GM12878 (cell line): ENCODE measurements at regions not wholly inside any gene's neighbourhood (a gene's known extent, or its start where the extent isn't known, plus 50 kb on each side); places are given as distances from the start of the nearest gene placed in this dataset.

ENCODE experiments used
- ATAC-seq: fragments of 200-7000 bp; cut with Tn5 transposase; 3 replicates; pipeline ENCODE4 v1.9.1; 2020; ENCODE audit warnings: mild to moderate bottlenecking, moderate library complexity
- BruUV-seq: library from RNA; stranded (reverse); fragments of 400-500 nt; replicated peaks from 2 replicates; lab custom pipeline; 2021; lab: Mats Ljungman, UMichigan
- CTCF ChIA-PET: fragments of 300-600 bp; sonication (Branson Sonifier 250); formaldehyde crosslinking; extraction: SDS; loops from one replicate; lab custom pipeline; 2021; ENCODE audit warnings: inconsistent platforms; lab: Yijun Ruan, JAX
- POLR2A ChIA-PET: fragments of 350-600 bp; formaldehyde crosslinking; extraction: SDS; loops from one replicate; lab custom pipeline; 2021; ENCODE audit warnings: inconsistent platforms; lab: Charles Lee
- RAD21 ChIA-PET: fragments of 300-600 bp; sonication (Branson Sonifier 250); formaldehyde crosslinking; loops from one replicate; lab custom pipeline; 2023; ENCODE audit warnings: antibody characterized with exemption; ENCODE audit not compliant: unreplicated experiment; lab: Charles Lee
- SMC1A ChIA-PET: fragments of 300-600 bp; sonication (Branson Sonifier 250); formaldehyde crosslinking; loops from one replicate; lab custom pipeline; 2023; ENCODE audit not compliant: unreplicated experiment, uncharacterized antibody; lab: Charles Lee
- DNase-seq: peaks from one replicate; pipeline ENCODE4 v3.0.0-alpha.2; 2011; ENCODE audit warnings: low read depth, low spot score
- FAIRE-seq: peaks from 3 replicates; lab custom pipeline; 2011; peaks lifted over from hg19 to GRCh38; lab: Jason Lieb, UNC
- H2AFZ ChIP-seq: 2 replicates; pipeline ENCODE4 v1.6.0; 2011; ENCODE audit warnings: low read depth, low read length, control low read depth; ENCODE audit not compliant: control insufficient read depth
- H3K27ac ChIP-seq: 2 replicates; pipeline ENCODE4 v1.5.1; 2011; ENCODE audit warnings: control low read depth; ENCODE audit not compliant: control insufficient read depth, insufficient read depth
- H3K27me3 ChIP-seq, 2 experiments: replicated peaks in 1 of 2; 2 replicates each; pipeline versions ENCODE4 v1.6.0 to v1.6.1; 2011; ENCODE audit warnings: low read length in 1 of 2; ENCODE audit not compliant: control insufficient read depth in 2 of 2, insufficient read depth in 2 of 2
- H3K36me3 ChIP-seq, 2 experiments: 2 replicates each; pipeline ENCODE4 v1.5.1; 2011; ENCODE audit warnings: low read length in 1 of 2; ENCODE audit not compliant: control insufficient read depth in 2 of 2, insufficient read depth in 2 of 2
- H3K4me1 ChIP-seq: 2 replicates; pipeline ENCODE4 v1.6.1; 2011; ENCODE audit warnings: mild to moderate bottlenecking, low read length, moderate library complexity, mixed read lengths; ENCODE audit not compliant: control insufficient read depth, insufficient read depth
- H3K4me2 ChIP-seq: 2 replicates; pipeline ENCODE4 v1.6.0; 2011; ENCODE audit warnings: control low read depth; ENCODE audit not compliant: control insufficient read depth, insufficient read depth
- H3K4me3 ChIP-seq: fragments of 200-600 bp; sonication (generic); 2 replicates; pipeline ENCODE4 v1.5.1; 2016
- H3K79me2 ChIP-seq: 2 replicates; pipeline ENCODE4 v1.6.0; 2011; ENCODE audit warnings: low read length; ENCODE audit not compliant: control insufficient read depth, insufficient read depth
- H3K9ac ChIP-seq: 2 replicates; pipeline ENCODE4 v1.8.0; 2011; ENCODE audit warnings: low read length, control low read depth, mixed read lengths; ENCODE audit not compliant: control insufficient read depth, insufficient read depth
- H3K9me3 ChIP-seq: replicated peaks from 3 replicates; pipeline ENCODE4 v1.5.1; 2011; ENCODE audit warnings: mild to moderate bottlenecking, low read length; ENCODE audit not compliant: control insufficient read depth, insufficient read depth
- H4K20me1 ChIP-seq: 2 replicates; pipeline ENCODE4 v1.6.0; 2011; ENCODE audit not compliant: control insufficient read depth, insufficient read depth
- ATF3 ChIP-seq: IDR thresholded peaks from 2 replicates; pipeline ENCODE4 v1.6.1; 2011; ENCODE audit warnings: low read depth, mild to moderate bottlenecking, low read length, moderate library complexity, borderline replicate concordance; ENCODE audit errors: extremely low read depth
- E4F1 ChIP-seq: fragments of 450-650 bp; IDR thresholded peaks from 2 replicates; pipeline ENCODE4 v1.6.1; 2018; ENCODE audit warnings: borderline replicate concordance, mild to moderate bottlenecking; ENCODE audit not compliant: partially characterized antibody
- EP300 ChIP-seq, 2 experiments: fragments of 150-350 bp in 1 of 2; IDR thresholded peaks; 2 replicates each; pipeline ENCODE4 v1.6.1; 2011 to 2012; ENCODE audit warnings: low read depth in 2 of 2, low read length in 2 of 2, borderline replicate concordance in 1 of 2, improper control_type of control experiment in 1 of 2, inconsistent platforms in 1 of 2; ENCODE audit not compliant: control insufficient read depth in 1 of 2
- ESRRA ChIP-seq: IDR thresholded peaks from 2 replicates; pipeline ENCODE4 v1.6.1; 2012; ENCODE audit warnings: mild to moderate bottlenecking, low read length, improper control_type of control experiment
- FOXK2 ChIP-seq: fragments of 450-650 bp; IDR thresholded peaks from 2 replicates; pipeline ENCODE4 v1.6.1; 2017; ENCODE audit warnings: mild to moderate bottlenecking, moderate library complexity
- FOXM1 ChIP-seq: IDR thresholded peaks from 2 replicates; pipeline ENCODE4 v1.6.1; 2012; ENCODE audit warnings: low read depth, mild to moderate bottlenecking, inconsistent platforms, low read length, moderate library complexity
- NFYA ChIP-seq: IDR thresholded peaks from 2 replicates; pipeline ENCODE4 v1.6.1; 2011; ENCODE audit warnings: low read depth, mild to moderate bottlenecking, low read length, improper control_type of control experiment, borderline replicate concordance
- POLR2AphosphoS2 ChIP-seq: IDR thresholded peaks from 2 replicates; pipeline ENCODE4 v1.6.1; 2011; ENCODE audit warnings: low read depth, mild to moderate bottlenecking, low read length, improper control_type of control experiment, moderate library complexity
- RCOR1 ChIP-seq: conservative IDR thresholded peaks from 2 replicates; pipeline ENCODE4 v1.6.1; 2012; ENCODE audit warnings: low read depth, low read length, improper control_type of control experiment
- SUPT20H ChIP-seq: IDR thresholded peaks from 2 replicates; pipeline ENCODE4 v1.6.1; 2011; ENCODE audit warnings: low read depth, mild to moderate bottlenecking, low read length, moderate library complexity, borderline replicate concordance; ENCODE audit not compliant: control insufficient read depth
- ZBTB40 ChIP-seq: fragments of 450-650 bp; IDR thresholded peaks from 2 replicates; pipeline ENCODE4 v1.6.1; 2016; ENCODE audit warnings: mild to moderate bottlenecking, moderate library complexity, borderline replicate concordance
- whole genome bisulfite sequencing: methylation state at CpG from one replicate; pipeline ENCODE4 v1.1.6; 2016; ENCODE audit warnings: low lambda C conversion rate; ENCODE audit not compliant: insufficient replicate concordance, insufficient coverage; ENCODE audit errors: missing lambda C conversion rate; 5-methylcytosine and 5-hydroxymethylcytosine counted together
- in situ Hi-C: fragments of 300-500 bp; cut with MboI; formaldehyde crosslinking; loops from 9 replicates; pipeline ENCODE4 v1.14.3; 2018; ENCODE audit warnings: mixed read lengths
- intact Hi-C: fragments of 100-400 bp; cut with micrococcal nuclease; formaldehyde crosslinking; loops from one replicate; pipeline ENCODE4 v1.14.2; 2022; ENCODE audit not compliant: unreplicated experiment

- H3K36me3 ChIP-seq: no peaks in the 10 kb centered on the region
- POLR2A ChIA-PET: no interaction called here
- H3K4me3 ChIP-seq: no peak overlapping the region
- in situ Hi-C loops (no loop called here), intact Hi-C loops (no loop called here)
- no peak for ATAC-seq
- H3K79me2 ChIP-seq: no peaks in the 10 kb centered on the region
- WGBS: 11% methylated on average over 9 of the region's 9 CpGs
- no peak overlapping the region for H3K27ac ChIP-seq
- no peak for DNase-seq
- TF ChIP-seq SUPT20H (no peak), RCOR1 (no peak), FOXM1 (no peak), NFYA (no peak), ATF3 (no peak), ESRRA (no peak), FOXK2 (no peak), ZBTB40 (no peak), EP300 (IDR thresholded peaks at IDR 0.05; ENCODE audit: borderline replicate concordance in 1 of 2, control insufficient read depth in 1 of 2, low read depth in 2 of 2, low read length in 2 of 2) (no peak), POLR2AphosphoS2 (no peak), E4F1 (no peak)
- no peaks in the 10 kb centered on the region for H4K20me1 ChIP-seq
- no peak overlapping the region for H2AFZ ChIP-seq
- BruUV-seq: no TSS peak
- RAD21 ChIA-PET: no interaction called here
- no peaks in the 10 kb centered on the region for H3K4me1 ChIP-seq
- SMC1A ChIA-PET: no interaction called here
- H3K9me3 ChIP-seq: no peaks in the 10 kb centered on the region
- CTCF ChIA-PET: no interaction called here
- no peak overlapping the region for H3K4me2 ChIP-seq
- no peaks in the 10 kb centered on the region for H3K27me3 ChIP-seq
- FAIRE-seq: no peak
- H3K9ac ChIP-seq: no peak overlapping the region
Measured at GRCh38 chr18:46356278-46357033, 252.3 kb downstream of the HAUS1 start.
